COR-L47 (cell line): ENCODE measurements at regions not wholly inside any gene's neighbourhood (a gene's known extent, or its start where the extent isn't known, plus 50 kb on each side); places are given as distances from the start of the nearest gene placed in this dataset.
A peak's percentile ranks its signal among the peaks of the same experiment; 100 is the strongest.

Experiments
- DNase-seq: peaks from one replicate; lab custom pipeline; 2025; lab: John Stamatoyannopoulos, UW

DNA sequence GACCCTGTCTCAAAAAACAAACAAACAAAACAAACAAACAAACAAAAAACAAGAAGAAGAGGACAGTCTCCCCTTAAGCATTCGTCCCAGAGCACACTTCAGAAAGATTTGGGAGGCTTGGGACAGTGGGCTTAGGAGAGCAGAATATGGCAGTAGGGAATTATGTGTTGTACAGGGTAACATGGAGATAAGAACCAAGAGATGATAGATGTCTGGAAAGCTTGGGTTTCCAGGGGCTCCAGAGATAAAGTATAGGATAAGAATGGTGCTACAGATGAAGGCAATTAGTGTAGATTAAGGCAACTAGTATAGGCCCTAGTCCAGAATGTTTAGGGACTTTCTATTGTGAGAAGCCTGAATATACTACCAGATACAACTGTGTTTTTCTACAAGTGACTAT is 934.9 kb upstream of the AUTS2 start:
- DNase-seq, result no peak

DNA sequence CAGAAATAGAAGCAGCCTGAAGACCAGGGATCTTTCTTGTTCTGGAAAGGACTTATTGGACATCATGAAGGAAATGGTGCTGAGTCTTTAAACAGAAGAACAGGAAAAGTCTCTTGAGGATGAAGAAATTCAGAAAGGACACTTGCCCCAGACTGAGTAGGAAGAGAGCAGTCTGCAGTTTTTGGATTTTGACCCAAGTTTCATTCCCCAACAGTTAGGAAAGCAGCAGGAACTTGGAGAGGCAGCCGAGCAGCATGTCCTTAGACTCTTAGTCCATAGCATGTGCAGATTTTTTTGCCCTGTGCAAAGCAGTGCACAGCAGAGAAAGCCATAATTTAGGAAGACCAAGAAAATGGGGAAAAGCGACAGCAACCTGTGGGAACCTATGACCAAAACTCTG is 927.2 kb upstream of the AUTS2 start:
- DNase-seq, result no peak

DNA sequence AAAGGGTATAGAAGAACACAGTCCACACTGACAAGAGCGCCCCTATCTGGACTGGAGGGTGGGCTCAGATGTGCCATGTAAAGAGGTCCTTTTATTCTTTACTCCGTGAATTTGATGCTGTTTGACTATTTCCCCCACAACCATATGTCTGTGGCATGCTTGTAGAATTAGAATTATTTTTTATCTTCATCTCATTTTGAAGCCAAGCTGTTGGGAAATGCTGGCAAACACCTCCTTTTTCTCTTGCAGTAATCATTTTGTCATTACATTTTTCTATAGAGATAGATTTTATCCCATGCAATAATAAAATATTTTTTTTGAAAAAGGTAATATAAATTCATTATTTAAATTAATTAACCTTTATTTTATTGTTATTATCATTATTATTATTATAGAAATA is 926.6 kb upstream of the AUTS2 start:
- DNase-seq, result no peak

DNA sequence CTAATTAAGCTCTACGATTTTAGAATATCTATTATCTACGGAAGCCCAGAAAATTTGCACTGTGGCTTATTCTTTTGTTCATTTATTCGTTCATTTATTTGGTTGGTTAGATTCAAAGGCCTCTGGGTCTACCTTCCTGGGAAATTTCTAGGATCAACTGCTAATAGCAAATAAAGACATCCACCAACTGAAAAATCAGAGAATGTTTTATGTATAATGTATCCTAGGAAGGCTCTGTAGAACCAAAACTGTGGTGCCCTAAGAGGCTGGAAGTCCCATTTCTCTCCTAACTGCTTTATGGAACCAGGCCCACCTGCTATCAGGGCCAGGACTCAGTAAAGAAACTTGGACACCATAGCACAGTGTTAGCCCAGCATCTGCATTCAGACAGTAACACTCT is 923.4 kb upstream of the AUTS2 start:
- DNase-seq, result no peak

DNA sequence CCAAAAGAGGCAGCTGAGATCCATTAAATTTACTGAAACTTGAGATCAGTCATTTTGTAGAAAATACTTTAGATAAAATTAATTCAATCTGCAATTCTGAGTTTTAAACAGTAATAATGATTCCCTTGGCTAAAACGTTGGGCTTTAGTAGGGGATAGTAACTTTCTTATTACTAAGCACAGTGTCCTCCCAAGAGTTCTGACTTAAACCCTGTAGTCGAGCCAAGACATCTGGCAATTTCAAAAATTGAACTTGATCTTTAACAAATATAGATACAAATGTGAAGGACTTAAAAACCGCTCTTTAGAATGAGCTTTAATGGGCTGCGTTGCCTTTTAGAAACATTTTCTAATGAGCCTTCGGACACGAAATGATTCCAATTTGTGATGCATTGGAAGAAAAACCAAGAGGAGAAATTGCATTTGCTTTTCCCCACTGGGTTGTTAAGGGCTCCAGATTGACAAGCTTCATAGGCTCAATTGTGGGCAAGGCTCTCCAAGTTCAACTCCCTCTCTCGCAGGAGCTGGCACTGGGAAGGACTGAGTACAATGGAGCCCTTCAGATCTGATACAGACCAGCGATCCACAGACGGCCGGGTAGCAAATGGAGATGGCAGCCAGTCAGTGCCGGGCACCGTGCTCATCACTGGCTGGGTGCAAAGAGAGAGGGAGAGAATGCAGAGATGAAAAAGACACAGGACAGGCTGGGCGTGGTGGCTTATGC is 921.3 kb upstream of the AUTS2 start:
- no peak for DNase-seq

DNA sequence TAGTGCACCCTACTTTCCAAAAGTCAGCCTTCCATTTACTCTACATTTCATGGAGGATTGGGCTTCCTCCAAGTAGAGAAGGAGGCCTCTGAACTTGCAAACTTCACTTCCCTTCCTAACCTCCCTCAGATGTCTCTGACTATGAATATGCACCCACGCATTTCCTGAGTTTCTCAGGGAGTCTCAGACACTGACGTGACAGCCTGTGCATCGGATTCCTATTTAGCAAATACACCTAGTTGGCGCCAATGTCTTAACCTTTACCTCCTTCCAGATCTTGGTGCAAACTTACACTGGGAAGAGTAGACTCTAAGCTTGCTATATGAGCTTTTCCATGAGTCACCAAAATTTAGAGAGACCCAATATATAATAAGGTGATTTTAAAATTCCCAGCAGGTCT is 920.1 kb upstream of the AUTS2 start:
- no peak for DNase-seq

DNA sequence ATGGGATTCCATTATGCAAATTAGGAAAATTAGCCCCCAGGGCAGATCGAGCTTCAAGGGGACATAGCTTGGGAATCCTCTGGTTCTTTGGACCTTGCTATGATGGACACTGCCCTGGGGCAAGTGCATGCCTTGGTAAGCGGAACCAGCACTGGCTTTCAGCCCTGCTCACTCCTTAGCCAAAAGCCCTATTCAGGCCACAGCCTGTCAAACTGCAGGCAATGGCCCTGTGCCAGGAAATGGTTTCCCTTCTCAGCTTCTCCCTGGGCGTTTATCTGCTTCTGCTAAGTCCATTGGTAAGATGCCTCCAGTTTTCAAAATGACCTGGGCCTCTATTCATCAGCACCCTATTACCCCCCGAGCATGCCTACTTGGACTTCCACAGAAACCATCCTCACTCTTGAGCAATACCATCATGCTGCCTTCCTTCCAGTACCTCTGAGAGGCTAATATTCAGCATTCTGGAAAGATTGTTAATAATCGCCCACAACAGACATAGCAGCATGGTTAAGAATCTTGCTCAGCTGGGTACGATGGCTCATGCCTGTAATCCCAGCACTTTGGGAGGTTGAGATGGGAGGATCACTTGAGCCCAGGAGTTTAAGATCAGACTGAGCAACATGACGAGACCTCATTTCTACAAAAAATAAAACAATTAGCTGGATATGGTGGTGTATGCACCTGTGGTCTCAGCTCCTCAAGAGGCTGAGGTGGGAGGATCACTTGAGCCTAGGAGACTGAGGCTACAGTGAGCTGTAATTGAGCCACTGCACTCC is 918.6 kb upstream of the AUTS2 start:
- DNase-seq, result peak; percentile 10

DNA sequence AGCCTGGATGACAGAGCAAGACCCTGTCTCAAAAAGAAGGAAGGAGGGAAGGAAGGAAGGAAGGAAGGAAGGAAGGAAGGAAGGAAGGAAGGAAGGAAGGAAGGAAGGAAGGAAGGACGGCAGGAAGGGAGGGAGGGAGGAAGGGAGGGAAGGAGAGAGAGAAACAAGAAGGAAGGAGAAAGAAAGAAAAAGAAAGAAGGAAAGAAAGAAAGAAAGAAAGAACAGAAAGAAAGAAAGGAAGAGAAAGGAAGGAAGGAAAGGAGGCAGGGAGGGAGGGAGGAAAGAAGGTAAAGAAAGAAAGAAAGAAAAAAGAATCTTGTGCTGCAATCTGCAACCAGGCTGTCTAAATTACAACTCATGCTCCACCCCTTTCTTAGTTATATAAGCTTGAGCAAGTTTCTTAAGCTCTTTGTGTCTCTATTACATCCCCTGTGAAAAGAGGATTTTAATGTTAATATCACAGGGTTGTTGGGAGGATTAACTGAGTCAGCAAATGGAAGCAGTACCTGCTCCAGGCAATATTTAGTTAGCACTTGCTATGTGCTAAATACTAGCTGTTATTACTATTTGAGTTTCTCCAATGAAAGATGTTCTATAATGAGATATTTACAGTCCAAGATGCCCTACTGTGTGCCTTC is 917.9 kb upstream of the AUTS2 start:
- no peak for DNase-seq

DNA sequence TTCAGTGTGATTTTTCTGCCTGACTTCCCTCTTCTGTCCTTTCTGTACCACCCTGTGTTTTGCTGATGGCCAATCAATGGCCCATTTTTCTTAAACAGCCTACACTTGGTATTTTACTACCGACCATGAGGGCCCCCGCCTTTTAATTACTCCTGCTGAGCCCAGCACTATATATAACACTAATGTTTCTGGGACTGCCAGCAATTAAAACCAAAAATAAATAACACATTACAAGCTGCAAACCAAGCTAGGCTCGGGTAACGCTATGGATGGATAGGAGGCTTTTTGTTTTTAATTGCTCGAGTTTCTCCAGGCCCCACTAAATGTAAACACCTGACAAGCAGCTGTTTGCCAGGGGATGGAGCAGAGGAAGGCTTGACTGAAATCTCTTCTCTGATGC is 915.4 kb upstream of the AUTS2 start:
- peak; percentile 94 for DNase-seq

DNA sequence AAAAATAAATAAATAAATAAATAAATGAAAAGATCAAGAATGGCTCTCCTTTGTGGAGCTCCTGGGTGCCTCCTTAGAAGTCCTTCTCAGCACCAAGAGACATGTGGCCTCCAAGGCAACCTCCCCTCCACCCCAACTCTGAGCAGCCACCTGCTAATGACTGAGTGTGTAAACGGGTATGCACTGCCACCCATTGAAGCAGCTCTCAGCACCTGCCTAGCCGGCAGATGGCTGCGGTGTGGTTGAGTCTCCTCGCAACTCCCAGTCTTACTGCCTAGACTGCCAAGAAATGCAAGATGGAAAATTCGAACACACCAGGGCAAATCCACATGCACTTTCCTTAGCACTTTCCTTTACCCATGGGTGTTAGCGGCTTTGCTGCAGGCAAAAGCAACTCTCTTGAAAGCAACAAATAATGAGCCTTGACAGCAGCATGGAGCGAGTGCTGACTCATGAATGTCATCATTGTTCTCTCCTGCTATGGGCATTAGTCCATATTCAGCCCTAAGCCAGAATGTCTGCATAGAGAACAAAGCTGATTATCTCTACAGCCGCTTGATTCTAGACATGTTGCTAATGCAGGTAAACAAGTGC is 913.9 kb upstream of the AUTS2 start:
- peak; percentile 42 for DNase-seq

DNA sequence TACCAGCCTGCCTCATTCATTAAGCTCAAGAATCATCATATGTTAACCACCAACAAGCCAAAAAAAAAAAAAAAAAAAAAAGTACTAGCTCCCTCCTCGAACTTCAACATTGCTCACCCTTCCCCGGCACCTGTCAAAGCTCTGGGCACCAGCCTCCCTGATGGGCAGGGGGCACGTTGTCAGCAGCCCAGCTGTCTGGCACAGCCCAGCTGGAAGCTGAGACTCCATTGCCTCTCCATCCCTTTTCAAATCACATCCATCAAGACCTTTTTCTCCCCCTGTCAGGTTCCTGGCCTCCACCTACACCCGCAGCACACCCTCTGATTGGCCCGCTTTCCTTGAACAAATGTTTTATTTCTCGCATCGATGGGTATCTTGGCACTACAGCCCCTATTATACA is 913.3 kb upstream of the AUTS2 start:
- DNase-seq, result peak; percentile 7

DNA sequence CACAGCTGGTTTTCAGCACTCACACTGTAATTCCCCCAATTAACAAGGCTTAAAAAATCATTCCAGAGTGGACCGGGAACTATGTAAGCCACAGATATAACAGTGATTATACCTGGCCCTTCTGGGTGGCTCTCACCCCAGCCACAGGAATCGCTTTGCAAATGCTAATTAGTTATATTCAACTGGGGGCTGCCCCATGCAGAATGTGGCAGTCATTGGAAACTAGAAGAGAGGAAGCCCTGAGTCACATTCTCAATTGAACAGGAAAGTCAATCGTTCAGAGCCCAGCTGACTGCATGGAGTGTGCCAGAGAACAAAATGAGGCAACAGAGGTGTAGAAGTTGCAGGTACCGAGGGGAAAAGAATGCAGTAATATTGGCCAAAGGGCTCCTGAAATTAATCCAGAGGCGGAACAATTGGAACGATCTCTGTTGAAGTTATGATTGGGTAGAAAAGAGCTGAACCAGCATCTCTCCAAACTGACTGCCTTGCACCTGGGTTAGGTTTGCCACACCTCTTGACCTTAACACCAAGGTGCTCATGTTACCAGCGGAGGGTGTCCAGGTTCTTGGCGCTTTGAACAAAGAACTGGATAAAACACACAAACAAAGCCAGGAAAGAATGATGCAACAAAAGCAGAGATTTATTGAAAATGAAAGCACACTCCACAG is 909.7 kb upstream of the AUTS2 start:
- DNase-seq, result peak; percentile 59

DNA sequence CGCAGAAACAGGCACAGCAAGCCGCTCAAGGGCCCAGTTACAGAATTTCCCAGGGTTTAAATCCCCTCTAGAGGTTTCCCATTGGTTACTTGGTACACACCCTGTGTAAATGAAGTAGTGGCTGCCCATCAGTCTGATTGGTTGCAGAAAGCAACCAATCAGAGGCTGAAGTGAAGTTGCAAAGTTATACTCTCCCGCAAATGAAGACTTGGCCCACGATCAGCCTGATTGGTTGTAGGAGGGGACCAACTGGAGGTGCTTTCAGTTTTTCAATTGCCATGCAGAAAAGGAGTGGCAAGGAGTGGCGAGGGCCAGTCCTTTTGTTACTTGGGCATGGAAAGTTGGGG is 909.2 kb upstream of the AUTS2 start:
- DNase-seq, result no peak

DNA sequence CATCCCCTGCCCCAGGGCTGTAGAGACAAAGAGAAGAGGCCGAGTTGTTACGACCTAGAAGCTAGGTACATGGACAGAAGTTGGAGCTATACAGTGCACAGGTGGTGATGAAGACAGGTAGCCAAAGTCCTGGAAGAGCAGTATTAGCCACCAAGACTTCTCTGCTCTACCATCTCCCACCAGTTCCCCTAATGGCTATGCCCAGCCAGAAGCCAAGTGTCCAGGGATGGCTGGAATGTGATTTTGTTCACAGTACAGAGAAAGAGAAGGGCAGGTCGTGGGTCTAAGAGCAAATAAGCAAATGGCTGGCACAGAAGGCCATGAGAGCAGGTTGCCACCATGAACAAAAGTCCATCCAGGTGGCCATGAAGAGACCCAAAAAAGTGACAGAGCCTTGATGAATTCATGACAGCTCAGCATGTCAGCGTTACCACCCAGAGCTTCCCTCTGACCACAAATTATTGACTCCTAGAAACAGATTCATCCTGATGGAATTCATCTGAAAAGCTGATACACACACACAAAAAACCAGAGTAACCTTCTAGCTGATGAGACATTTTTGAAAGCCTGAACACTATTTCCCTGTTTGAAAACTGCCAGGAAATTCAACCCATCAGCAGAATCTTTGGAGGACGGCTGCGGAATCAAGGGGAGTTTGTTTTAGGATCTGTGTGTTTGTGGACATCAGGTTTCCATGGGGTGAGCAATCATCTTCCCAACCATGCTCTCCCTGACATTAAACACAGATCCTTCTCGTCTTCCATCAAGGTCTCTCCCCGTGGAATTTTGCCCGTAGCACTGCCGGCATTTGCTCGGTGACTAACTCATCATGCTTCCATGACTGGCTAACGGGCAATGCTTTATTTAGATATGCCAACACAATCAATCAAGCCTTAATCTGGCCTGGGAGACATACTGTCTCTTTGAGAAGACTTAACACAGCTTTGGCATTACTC is 906.7 kb upstream of the AUTS2 start:
- no peak for DNase-seq

DNA sequence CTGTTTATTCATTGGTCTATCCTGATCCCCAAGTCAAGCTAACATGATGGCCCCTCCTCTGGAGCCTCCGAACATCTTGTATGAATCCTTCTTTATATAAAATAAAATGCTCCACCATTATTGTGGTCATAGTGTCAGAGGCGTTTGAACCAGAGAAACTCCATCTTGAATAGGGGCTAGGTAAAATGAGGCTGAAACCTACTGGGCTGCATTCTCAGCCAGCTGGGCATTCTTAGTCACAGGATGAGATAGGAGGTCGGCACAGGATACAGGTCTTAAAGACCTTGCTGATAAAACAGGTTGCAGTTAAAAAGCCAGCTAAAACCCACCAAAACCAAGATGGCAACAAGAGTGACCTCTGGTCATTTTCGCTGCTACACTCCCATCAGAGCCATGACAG is 905.8 kb upstream of the AUTS2 start:
- no peak for DNase-seq

DNA sequence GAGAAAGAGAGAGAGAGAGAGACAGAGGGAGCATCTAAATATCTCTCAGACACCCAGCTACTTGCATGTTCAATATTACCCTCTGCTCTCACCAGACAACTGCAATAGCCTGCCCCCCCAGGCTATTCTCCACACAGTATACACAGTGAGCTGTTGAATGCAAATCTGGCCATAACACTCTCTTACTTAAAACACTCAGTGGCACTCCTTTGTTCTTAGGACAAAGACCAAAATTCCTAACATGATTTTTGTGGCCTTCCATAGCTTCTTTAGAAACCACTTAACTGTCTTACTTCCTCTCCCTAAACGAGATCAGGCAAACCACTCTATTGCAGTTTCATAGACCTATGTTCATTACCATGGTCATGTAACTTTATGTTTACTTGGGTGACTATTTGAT is 903.6 kb upstream of the AUTS2 start:
- DNase-seq, result no peak

DNA sequence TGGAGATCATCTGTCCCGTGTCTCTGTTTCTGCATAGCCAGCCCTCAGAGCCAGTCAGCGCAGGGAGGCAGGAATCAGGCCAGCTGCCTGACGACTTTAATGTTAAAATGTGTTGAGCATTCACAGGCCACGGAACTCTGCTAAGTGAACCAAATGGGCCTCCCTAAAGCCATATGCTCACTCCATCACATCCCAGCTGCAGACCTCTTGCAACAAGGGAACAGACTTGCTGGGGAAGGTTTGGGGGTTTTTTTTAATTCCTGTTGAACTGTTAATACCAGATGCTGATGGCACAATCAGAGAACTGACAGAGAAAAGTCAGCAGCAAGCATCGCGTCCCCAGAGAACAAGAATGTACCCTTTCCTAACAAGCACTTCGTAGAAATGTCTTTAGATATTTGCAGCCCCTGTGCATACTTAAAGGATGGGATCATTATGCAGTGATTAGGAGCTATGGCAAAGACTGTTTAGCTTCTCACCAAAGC is 900.4 kb upstream of the AUTS2 start:
- DNase-seq, result no peak

DNA sequence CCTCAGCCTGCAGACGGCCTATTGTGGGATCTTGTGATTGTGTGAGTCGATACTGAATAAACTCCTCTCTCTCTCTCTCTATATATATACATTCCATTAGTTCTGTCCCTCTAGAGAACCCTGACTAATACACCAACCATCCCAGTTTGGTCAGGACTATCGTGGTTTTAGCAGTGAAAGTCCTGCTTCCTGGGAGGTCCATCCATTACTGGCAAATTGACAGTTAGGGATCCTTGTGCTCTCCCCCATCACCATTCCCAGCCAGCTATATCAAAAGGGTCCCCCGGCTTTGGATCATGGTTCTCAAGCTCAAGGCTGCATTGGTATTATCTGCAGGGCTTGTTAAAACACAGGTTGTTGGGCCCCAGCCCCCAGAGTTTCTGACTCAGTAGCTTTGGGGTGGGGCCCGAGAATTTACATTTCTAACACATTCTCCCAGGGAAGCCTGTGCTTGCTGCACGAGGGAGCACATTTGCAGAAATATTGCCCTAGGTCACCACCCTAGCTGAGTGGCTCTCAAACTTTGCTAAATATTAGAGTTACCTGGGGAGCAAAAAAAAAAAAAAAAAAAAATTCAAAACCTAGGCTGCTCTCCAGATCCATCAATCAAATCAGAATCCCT is 899.1 kb upstream of the AUTS2 start:
- no peak for DNase-seq

DNA sequence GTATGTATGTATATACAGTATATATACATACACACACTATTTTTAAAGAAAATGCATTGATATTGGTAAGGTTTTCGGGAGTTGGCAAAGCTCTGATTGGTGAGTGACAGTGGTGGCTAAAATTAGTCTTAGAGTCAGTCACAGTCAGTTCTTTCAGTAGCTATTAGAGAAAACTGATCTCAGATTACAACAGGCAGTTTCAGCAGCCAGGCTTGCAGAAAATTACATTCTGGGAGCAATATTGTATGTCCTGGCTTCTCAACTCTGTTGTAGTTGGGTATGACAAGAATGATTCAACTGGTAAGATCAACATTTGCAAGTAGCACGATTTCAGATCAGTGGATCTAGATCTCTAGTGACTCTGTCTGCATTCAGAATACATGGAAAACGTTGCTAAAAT is 897.9 kb upstream of the AUTS2 start:
- no peak for DNase-seq

DNA sequence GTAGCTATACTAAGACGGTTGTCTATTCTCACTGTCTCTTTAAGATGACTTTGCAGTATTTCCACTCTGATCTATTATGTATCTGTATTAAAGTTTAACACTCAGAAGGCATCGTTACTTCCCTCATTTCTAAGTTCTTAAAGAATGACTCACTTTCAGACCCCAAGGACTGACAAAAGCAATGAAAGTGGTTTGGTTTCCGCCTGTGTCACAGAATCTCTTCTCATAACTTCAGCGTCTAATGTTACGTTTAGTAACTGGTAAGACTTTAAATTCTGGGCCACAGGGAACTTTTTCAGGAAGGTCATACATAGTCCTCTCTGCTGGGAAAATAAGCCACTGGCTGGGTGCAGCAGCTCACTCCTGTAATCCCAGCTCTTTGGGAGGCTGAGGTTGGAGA is 892.0 kb upstream of the AUTS2 start:
- no peak for DNase-seq

DNA sequence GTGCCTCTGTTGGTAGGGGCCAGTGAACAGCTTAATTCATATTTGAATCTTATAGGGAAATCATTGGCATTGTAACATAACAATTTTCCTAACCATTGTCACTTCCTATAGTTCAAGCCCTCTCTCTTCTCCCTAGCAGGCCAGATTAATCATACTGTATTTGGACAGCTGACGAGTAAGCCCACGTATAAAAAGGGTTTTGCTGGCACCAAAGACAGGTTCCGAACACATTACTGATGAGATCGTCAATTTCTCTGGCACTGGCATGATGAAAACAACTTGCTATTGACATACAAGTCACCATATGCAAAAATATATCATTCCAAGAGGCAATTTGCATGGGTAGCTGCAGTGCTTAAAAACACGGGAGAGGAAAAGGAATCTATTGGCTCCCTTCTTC is 891.1 kb upstream of the AUTS2 start:
- no peak for DNase-seq
